GM23338 (cell line): ENCODE measurements at regions not wholly inside any gene's neighbourhood (a gene's known extent, or its start where the extent isn't known, plus 50 kb on each side); places are given as distances from the start of the nearest gene placed in this dataset.

Source experiments
- ATAC-seq: fragments of 200-7000 bp; cut with Tn5 transposase; 3 replicates; pipeline ENCODE4 v1.9.1; 2020
- DNase-seq: peaks from one replicate; pipeline ENCODE4 v3.0.0-alpha.2; 2015; ENCODE audit warnings: low spot score
- H2AFZ ChIP-seq: fragments of 200-600 bp; sonication (generic); 2 replicates; pipeline ENCODE4 v1.8.0; 2016; ENCODE audit warnings: antibody characterized with exemption, mild to moderate bottlenecking, moderate library complexity
- H3F3A ChIP-seq: fragments of 200-600 bp; sonication (generic); replicated peaks from 2 replicates; pipeline ENCODE4 v1.8.0; 2017; ENCODE audit warnings: antibody characterized with exemption, mixed run types, low read depth
- H3K27ac ChIP-seq: fragments of 200-600 bp; sonication (generic); 2 replicates; pipeline ENCODE4 v1.6.1; 2016; ENCODE audit warnings: low read depth
- H3K27me3 ChIP-seq: fragments of 200-600 bp; sonication (generic); 2 replicates; pipeline ENCODE4 v1.8.0; 2016; ENCODE audit warnings: mild to moderate bottlenecking, mixed run types, moderate library complexity; ENCODE audit not compliant: insufficient read depth
- H3K36me3 ChIP-seq: fragments of 200-600 bp; sonication (generic); 2 replicates; pipeline ENCODE4 v1.8.0; 2016; ENCODE audit warnings: mild to moderate bottlenecking; ENCODE audit not compliant: insufficient read depth
- H3K4me1 ChIP-seq: fragments of 200-600 bp; sonication (generic); 2 replicates; pipeline ENCODE4 v1.8.0; 2016; ENCODE audit warnings: mild to moderate bottlenecking, moderate library complexity; ENCODE audit not compliant: insufficient read depth
- H3K4me2 ChIP-seq: fragments of 200-600 bp; sonication (generic); 2 replicates; pipeline ENCODE4 v1.7.1; 2017; ENCODE audit warnings: mixed run types
- H3K4me3 ChIP-seq: fragments of 200-600 bp; sonication (generic); 2 replicates; pipeline ENCODE4 v1.6.1; 2016; ENCODE audit warnings: mixed run types
- H3K79me2 ChIP-seq: fragments of 200-600 bp; sonication (generic); replicated peaks from 2 replicates; pipeline ENCODE4 v1.8.0; 2017; ENCODE audit warnings: mild to moderate bottlenecking; ENCODE audit not compliant: insufficient read depth
- H3K9me2 ChIP-seq: fragments of 200-600 bp; sonication (generic); 2 replicates; pipeline ENCODE4 v1.8.0; 2017; ENCODE audit not compliant: insufficient read depth
- H4K20me1 ChIP-seq: fragments of 200-600 bp; sonication (generic); replicated peaks from 2 replicates; pipeline ENCODE4 v1.8.0; 2017; ENCODE audit warnings: mild to moderate bottlenecking; ENCODE audit not compliant: insufficient read depth
- H3K27ac Mint-ChIP-seq: 2 replicates; pipeline ENCODE4 v1.8.0; 2020; ENCODE audit warnings: inconsistent platforms, mild to moderate bottlenecking, moderate library complexity, mixed read lengths
- H3K27me3 Mint-ChIP-seq: 3 replicates; pipeline ENCODE4 v1.8.0; 2022; ENCODE audit warnings: low read depth, mild to moderate bottlenecking, moderate library complexity, mixed read lengths, inconsistent platforms; ENCODE audit not compliant: insufficient read depth, poor library complexity
- H3K36me3 Mint-ChIP-seq: 3 replicates; pipeline ENCODE4 v1.8.0; 2021; ENCODE audit warnings: low read depth, mild to moderate bottlenecking, inconsistent platforms, moderate library complexity, mixed read lengths
- H3K4me1 Mint-ChIP-seq: 3 replicates; pipeline ENCODE4 v1.8.0; 2020; ENCODE audit warnings: mild to moderate bottlenecking, inconsistent platforms, mixed read lengths
- H3K4me3 Mint-ChIP-seq: 3 replicates; pipeline ENCODE4 v1.8.0; 2021; ENCODE audit warnings: moderate library complexity, mild to moderate bottlenecking, inconsistent platforms, mixed read lengths
- H3K9me3 Mint-ChIP-seq: 3 replicates; pipeline ENCODE4 v1.8.0; 2020; ENCODE audit warnings: moderate library complexity, mild to moderate bottlenecking, inconsistent platforms, mixed read lengths
- CREB1 ChIP-seq: fragments of 250-450 bp; sonication (Bioruptor Pico); IDR thresholded peaks from 2 replicates; pipeline ENCODE4 v1.5.0; 2020; ENCODE audit warnings: low read depth, mild to moderate bottlenecking, moderate library complexity
- CTCF ChIP-seq, 2 experiments: fragments of 200-600 bp in 1 of 2; sonication (generic) in 1 of 2; conservative IDR thresholded peaks; 2 replicates each; pipeline versions ENCODE4 v1.5.1 to v1.6.1; 2016 to 2017; ENCODE audit warnings: antibody characterized with exemption in 2 of 2, low read depth in 2 of 2, mild to moderate bottlenecking in 2 of 2, moderate library complexity in 1 of 2
- EZH2 ChIP-seq: fragments of 200-600 bp; sonication (generic); IDR thresholded peaks from one replicate; pipeline ENCODE4 v1.8.0; 2017; ENCODE audit warnings: antibody characterized with exemption, mild to moderate bottlenecking, low read depth; ENCODE audit not compliant: unreplicated experiment
- EZH2phosphoT487 ChIP-seq: fragments of 200-600 bp; sonication (generic); IDR thresholded peaks from one replicate; pipeline ENCODE4 v1.8.1; 2018; ENCODE audit warnings: antibody characterized with exemption; ENCODE audit not compliant: unreplicated experiment
- JUNB ChIP-seq: IDR thresholded peaks from one replicate; pipeline ENCODE4 v1.6.1; 2016; ENCODE audit warnings: antibody characterized with exemption; ENCODE audit not compliant: unreplicated experiment
- NANOG ChIP-seq: IDR thresholded peaks from 2 replicates; pipeline ENCODE4 v1.6.1; 2016; ENCODE audit warnings: antibody characterized with exemption, borderline replicate concordance
- ZNF114 ChIP-seq: fragments of 250-450 bp; sonication (Bioruptor Pico); IDR thresholded peaks from 2 replicates; pipeline ENCODE4 v1.5.0; 2020; ENCODE audit warnings: mild to moderate bottlenecking, moderate library complexity
- ZNF331 ChIP-seq: fragments of 250-450 bp; sonication (Bioruptor Pico); IDR thresholded peaks from 2 replicates; pipeline ENCODE4 v1.5.0; 2020; ENCODE audit warnings: low read depth, mild to moderate bottlenecking, moderate library complexity
- ZNF462 ChIP-seq: fragments of 250-450 bp; sonication (Bioruptor Pico); IDR thresholded peaks from 2 replicates; pipeline ENCODE4 v1.5.0; 2020; ENCODE audit warnings: mild to moderate bottlenecking, moderate library complexity

- no peak for TF ChIP-seq ZNF462 (CRISPR knock-in tag)
- no peak for TF ChIP-seq NANOG
- TF ChIP-seq EZH2phosphoT487, result no peak
- no peak for TF ChIP-seq EZH2
- no peak for TF ChIP-seq JUNB
Measured at GRCh38 chr7:1300636-1301035, 68.0 kb downstream of the UNCX start (continued).

- ATAC-seq (no peak), DNase-seq (no peak)
- H3K4me1 ChIP-seq, result no peaks in the 10 kb centered on the region
- Mint-ChIP-seq H3K27me3 (peaks cover 5% of the 10 kb centered on the region), H3K27ac (no peak overlapping the region), H3K4me3 (no peak overlapping the region), H3K36me3 (no peaks in the 10 kb centered on the region), H3K4me1 (no peaks in the 10 kb centered on the region), H3K9me3 (no peaks in the 10 kb centered on the region)
- no peaks in the 10 kb centered on the region for H3K27me3 ChIP-seq
- H3K79me2 ChIP-seq, result no peaks in the 10 kb centered on the region
- no peaks in the 10 kb centered on the region for H3K36me3 ChIP-seq
- no peak overlapping the region for H2AFZ ChIP-seq
- no peaks in the 10 kb centered on the region for H3K9me2 ChIP-seq
- no peak overlapping the region for H3K4me2 ChIP-seq
- H3K4me3 ChIP-seq, result no peak overlapping the region
- no peak overlapping the region for H3K27ac ChIP-seq
- 0 out of 2 replicates have a peak, but pooled peaks cover 2% of the 10 kb centered on the region for H4K20me1 ChIP-seq
- no peaks in the 10 kb centered on the region for H3F3A ChIP-seq
- no peak for TF ChIP-seq ZNF331 (CRISPR knock-in tag)
- TF ChIP-seq CREB1 (CRISPR knock-in tag), result no peak
- no peak for TF ChIP-seq CTCF (conservative IDR thresholded peaks at IDR 0.05; ENCODE audit: low read depth in 2 of 2)
- TF ChIP-seq ZNF114 (CRISPR knock-in tag), result no peak
Measured at GRCh38 chr7:1301054-1301881, 68.6 kb downstream of the UNCX start.
